Upper lobe of left lung (tissue), 4 donors: ENCODE measurements at regions not wholly inside any gene's neighbourhood (a gene's known extent, or its start where the extent isn't known, plus 50 kb on each side); places are given as distances from the start of the nearest gene placed in this dataset.

Source experiments
- EP300 ChIP-seq, 4 donors: sonication (generic); formaldehyde crosslinking; IDR thresholded peaks; one replicate each; pipeline ENCODE4 v1.5.1; 2017; ENCODE audit warnings: antibody characterized with exemption in 4 of 4, control low read depth in 2 of 4
- TF ChIP-seq, protein P1 (sequence below), 6 experiments: fragments of 450-650 bp in 4 of 6; fragments of 200-600 bp in 2 of 6; sonication (generic) in 2 of 6; IDR thresholded peaks; one replicate each; pipeline ENCODE4 v1.5.1; 2016 to 2019; ENCODE audit warnings: antibody characterized with exemption in 6 of 6

DNA sequence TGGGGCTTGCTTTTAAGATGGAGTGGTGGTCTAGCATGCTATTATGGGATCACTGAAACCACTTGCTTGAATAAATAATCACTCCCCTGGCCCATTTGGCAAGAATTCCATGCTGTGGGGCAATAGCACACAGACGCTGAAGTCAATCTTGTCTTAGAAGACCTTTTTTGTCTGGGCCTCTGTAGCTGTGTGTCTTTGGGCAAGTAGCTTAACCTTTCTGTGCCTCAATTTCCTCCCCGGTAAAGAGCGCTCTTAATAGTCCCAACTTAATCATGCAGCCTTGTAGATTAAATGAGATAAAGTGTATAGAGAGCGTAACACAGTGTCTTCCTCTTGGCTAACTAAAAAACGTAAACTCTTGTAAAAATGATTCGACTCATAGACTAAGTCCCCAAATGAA, 125.4 kb upstream of the IGSF21 start:
- TF ChIP-seq EP300 (IDR thresholded peaks at IDR 0.05) = no peak
- TF ChIP-seq, protein P1, sequence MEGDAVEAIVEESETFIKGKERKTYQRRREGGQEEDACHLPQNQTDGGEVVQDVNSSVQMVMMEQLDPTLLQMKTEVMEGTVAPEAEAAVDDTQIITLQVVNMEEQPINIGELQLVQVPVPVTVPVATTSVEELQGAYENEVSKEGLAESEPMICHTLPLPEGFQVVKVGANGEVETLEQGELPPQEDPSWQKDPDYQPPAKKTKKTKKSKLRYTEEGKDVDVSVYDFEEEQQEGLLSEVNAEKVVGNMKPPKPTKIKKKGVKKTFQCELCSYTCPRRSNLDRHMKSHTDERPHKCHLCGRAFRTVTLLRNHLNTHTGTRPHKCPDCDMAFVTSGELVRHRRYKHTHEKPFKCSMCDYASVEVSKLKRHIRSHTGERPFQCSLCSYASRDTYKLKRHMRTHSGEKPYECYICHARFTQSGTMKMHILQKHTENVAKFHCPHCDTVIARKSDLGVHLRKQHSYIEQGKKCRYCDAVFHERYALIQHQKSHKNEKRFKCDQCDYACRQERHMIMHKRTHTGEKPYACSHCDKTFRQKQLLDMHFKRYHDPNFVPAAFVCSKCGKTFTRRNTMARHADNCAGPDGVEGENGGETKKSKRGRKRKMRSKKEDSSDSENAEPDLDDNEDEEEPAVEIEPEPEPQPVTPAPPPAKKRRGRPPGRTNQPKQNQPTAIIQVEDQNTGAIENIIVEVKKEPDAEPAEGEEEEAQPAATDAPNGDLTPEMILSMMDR (IDR thresholded peaks at IDR 0.05) = no peak
